NCI-H345 treated with DMSO at 0.1 percent for 48 hours (cell line): ENCODE measurements at regions not wholly inside any gene's neighbourhood (a gene's known extent, or its start where the extent isn't known, plus 50 kb on each side); places are given as distances from the start of the nearest gene placed in this dataset.

Source experiments
- DNase-seq: peaks from one replicate; lab custom pipeline; 2025; ENCODE audit not compliant: unreplicated experiment; lab: John Stamatoyannopoulos, UW

GRCh38 chr14:22003461-22003860, 329.8 kb upstream of the OR4E1 start:
- DNase-seq, result no peak

- DNase-seq, result no peak
Measured at GRCh38 chr14:22002860-22003284, 329.3 kb upstream of the OR4E1 start.

GRCh38 chr14:21999402-21999801, 325.8 kb upstream of the OR4E1 start:
- no peak for DNase-seq

- no peak for DNase-seq
Measured at GRCh38 chr14:21997300-21997699, 323.7 kb upstream of the OR4E1 start.

- no peak for DNase-seq
Measured at GRCh38 chr14:21995332-21995731, 321.7 kb upstream of the OR4E1 start.

GRCh38 chr14:21993837-21994236, 320.2 kb upstream of the OR4E1 start:
- no peak for DNase-seq

- DNase-seq, result no peak
Measured at GRCh38 chr14:21993070-21993469, 319.5 kb upstream of the OR4E1 start.

GRCh38 chr14:21991130-21991529, 317.5 kb upstream of the OR4E1 start:
- no peak for DNase-seq

- DNase-seq, result no peak
Measured at GRCh38 chr14:21990116-21990515, 316.5 kb upstream of the OR4E1 start.

- no peak for DNase-seq
Measured at GRCh38 chr14:21989090-21989489, 315.5 kb upstream of the OR4E1 start.

- no peak for DNase-seq
Measured at GRCh38 chr14:21988413-21988812, 314.8 kb upstream of the OR4E1 start.

GRCh38 chr14:21987937-21988336, 314.3 kb upstream of the OR4E1 start:
- no peak for DNase-seq

- no peak for DNase-seq
Measured at GRCh38 chr14:21985081-21985480, 311.5 kb upstream of the OR4E1 start.

- DNase-seq, result no peak
Measured at GRCh38 chr14:21978999-21979314, 305.3 kb upstream of the OR4E1 start.

GRCh38 chr14:21978184-21978998, 304.8 kb upstream of the OR4E1 start:
- DNase-seq, result no peak

GRCh38 chr14:21974741-21975140, 301.1 kb upstream of the OR4E1 start:
- no peak for DNase-seq

- no peak for DNase-seq
Measured at GRCh38 chr14:21965042-21965441, 291.4 kb upstream of the OR4E1 start.

- no peak for DNase-seq
Measured at GRCh38 chr14:21964180-21964579, 290.6 kb upstream of the OR4E1 start.

GRCh38 chr14:21960636-21961035, 287.0 kb upstream of the OR4E1 start:
- no peak for DNase-seq

- no peak for DNase-seq
Measured at GRCh38 chr14:21941885-21942284, 268.3 kb upstream of the OR4E1 start.

GRCh38 chr14:21940887-21941856, 267.6 kb upstream of the OR4E1 start:
- DNase-seq, result no peak

- DNase-seq, result no peak
Measured at GRCh38 chr14:21939836-21940235, 266.2 kb upstream of the OR4E1 start.
